ENCODE measurements at regions not wholly inside any gene's neighbourhood (a gene's known extent, or its start where the extent isn't known, plus 50 kb on each side); places are given as distances from the start of the nearest gene placed in this dataset.
"Not testable (repeated sequence)": the region's sequence is repeated elsewhere in the genome, so short reads cannot be mapped to it uniquely, and the experiment has no call there.

DNA sequence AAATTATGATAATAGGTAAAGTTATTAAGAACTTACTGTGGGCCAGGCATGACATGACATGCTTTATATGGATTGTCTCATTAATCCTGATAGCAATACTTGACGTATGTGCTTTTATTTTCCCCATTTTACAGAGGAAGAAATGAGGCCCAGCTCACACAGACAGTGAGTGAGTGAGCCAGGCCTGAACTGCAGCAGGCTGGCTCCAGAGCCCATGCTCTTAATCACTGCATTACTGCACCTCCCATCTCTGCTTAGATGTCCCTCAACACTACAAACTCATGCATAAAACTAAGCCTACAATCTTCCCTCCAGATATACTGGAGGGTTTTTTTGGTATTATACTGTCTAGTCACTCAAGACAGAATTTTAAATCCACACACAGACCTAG, 68.5 kb upstream of the OSBPL3 start:
- Histone ChIP-seq H3K9me3 (ENCODE audit: insufficient read depth, low read depth, low read length) (no peaks in the 10 kb centered on the region), H3K27me3 (ENCODE audit: insufficient read depth, low read length) (no peaks in the 10 kb centered on the region), H3K4me3 (ENCODE audit: low read length) (no peak overlapping the region), H3K36me3 (ENCODE audit: insufficient read depth, low read depth, low read length) (no peaks in the 10 kb centered on the region), H3K27ac (ENCODE audit: low read length) (no peak overlapping the region), H3K9ac (ENCODE audit: low read depth, low read length) (no peak overlapping the region), H3K4me1 (ENCODE audit: insufficient read depth, low read length) (no peaks in the 10 kb centered on the region)

DNA sequence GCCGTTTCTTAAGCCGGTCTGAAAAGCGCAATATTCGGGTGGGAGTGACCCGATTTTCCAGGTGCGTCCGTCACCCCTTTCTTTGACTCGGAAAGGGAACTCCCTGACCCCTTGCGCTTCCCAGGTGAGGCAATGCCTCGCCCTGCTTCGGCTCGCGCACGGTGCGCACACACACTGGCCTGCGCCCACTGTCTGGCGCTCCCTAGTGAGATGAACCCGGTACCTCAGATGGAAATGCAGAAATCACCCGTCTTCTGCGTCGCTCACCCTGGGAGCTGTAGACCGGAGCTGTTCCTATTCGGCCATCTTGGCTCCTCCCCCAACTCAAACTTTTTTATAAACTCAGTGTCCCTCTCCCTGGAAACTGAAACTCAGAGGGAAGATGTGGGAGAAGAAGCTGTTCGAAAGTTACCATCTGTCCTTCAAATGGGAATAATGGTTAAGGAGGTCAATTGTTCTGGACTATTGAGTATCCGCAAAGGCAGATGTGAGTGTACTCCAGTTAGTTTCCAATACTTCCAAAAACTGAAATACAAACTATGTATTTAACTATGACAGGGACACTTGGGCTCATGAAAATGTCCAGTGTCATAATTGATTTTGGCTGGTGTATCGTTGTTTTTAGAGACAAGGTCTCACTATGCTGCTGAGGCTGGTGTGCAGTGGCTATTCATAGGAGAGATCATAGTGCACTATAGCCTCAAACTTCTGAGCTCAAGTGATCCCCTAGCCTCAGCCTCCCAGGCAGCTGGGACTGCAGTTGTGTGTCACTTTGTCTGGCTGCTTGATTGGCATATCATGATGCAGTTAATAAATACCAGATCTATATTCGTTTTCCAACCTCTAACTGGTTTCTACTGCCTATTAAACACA, 67.8 kb upstream of the OSBPL3 start:
- not testable (repeated sequence) for H3K4me1 ChIP-seq (ENCODE audit: insufficient read depth, low read length); H3K27ac ChIP-seq (ENCODE audit: low read length); H3K9me3 ChIP-seq (ENCODE audit: insufficient read depth, low read depth, low read length); H3K27me3 ChIP-seq (ENCODE audit: insufficient read depth, low read length); H3K9ac ChIP-seq (ENCODE audit: low read depth, low read length); H3K36me3 ChIP-seq (ENCODE audit: insufficient read depth, low read depth, low read length)
- H3K4me3 ChIP-seq (ENCODE audit: low read length), result peak overlapping the region; percentile 18; the same call in 1 of the 2 replicates

DNA sequence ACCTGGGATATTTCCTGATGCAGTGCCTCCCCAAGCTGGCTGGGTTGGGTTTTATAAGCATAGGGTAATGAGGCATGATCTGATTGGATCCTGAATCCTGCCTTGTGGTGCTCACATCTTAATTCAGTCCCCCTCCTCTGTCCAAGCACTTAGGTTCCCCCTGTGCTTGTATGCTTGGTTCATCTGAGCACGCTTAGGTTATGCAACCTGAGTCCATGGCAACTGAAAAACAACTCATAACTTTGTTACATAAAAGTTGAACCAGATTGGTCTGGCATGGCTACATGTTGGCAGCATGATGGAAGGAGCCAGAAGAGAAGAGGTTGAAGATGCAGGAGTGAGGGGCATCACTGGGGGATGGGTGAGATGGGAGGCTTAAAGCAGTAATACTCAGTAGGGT, 57.3 kb upstream of the OSBPL3 start:
- H3K27me3 ChIP-seq (ENCODE audit: insufficient read depth, low read length), result no peaks in the 10 kb centered on the region
- H3K9me3 ChIP-seq (ENCODE audit: insufficient read depth, low read depth, low read length), result peaks cover 11% of the 10 kb centered on the region; the same call in 1 of the 2 replicates
- H3K9ac ChIP-seq (ENCODE audit: low read depth, low read length), result no peak overlapping the region
- no peak overlapping the region for H3K27ac ChIP-seq (ENCODE audit: low read length)
- H3K4me1 ChIP-seq (ENCODE audit: insufficient read depth, low read length), result no peaks in the 10 kb centered on the region
- no peak overlapping the region for H3K4me3 ChIP-seq (ENCODE audit: low read length)
- H3K36me3 ChIP-seq (ENCODE audit: insufficient read depth, low read depth, low read length), result no peaks in the 10 kb centered on the region

DNA sequence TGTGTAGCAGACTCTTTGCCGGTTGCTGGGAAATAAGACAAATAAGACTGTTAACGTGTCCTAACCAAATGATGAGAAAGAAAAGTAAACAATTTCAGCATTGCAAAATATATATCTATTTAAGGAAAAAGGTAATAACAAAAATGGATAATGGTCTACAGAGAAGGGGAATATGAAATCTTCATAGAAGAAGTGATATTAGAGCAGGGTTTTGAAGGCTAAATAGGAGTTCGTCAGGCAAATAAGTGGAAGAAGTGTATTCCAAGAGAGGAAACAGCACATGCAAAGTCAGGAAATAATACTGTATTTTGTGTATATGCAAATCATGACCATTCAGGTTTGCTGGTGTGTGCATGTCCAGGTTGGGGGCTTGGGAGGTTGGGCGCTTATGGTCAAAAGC, 55.3 kb upstream of the OSBPL3 start:
- Histone ChIP-seq H3K4me3 (ENCODE audit: low read length) (no peak overlapping the region), H3K36me3 (ENCODE audit: insufficient read depth, low read depth, low read length) (no peaks in the 10 kb centered on the region)

DNA sequence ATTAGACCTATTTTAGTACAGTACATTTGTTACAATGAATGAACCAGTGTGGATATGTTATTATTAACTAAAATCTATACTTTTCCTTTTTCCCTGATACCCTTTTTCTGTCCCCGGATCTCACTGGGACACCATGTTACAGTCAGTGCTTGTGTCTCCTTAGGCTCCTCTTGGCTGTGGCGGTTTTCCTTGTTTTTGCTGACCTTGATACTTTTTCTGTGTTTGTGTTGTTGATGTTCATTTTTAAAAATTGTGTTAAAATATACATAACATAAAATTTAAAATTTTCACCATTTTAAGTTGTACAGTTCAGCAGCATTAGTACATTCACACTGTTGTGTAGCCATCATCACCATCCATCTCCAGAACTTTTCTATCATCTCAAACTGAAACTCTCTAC, 54.2 kb upstream of the OSBPL3 start:
- Histone ChIP-seq H3K27me3 (ENCODE audit: insufficient read depth, low read length) (no peaks in the 10 kb centered on the region), H3K4me1 (ENCODE audit: insufficient read depth, low read length) (peaks cover 3% of the 10 kb centered on the region; the same call in 1 of the 2 replicates), H3K9ac (ENCODE audit: low read depth, low read length) (no peak overlapping the region), H3K27ac (ENCODE audit: low read length) (no peak overlapping the region), H3K9me3 (ENCODE audit: insufficient read depth, low read depth, low read length) (peaks cover 11% of the 10 kb centered on the region; the same call in 1 of the 2 replicates), H3K4me3 (ENCODE audit: low read length) (no peak overlapping the region), H3K36me3 (ENCODE audit: insufficient read depth, low read depth, low read length) (no peaks in the 10 kb centered on the region)

More for the DNA sequence above, 55.3 kb upstream of the OSBPL3 start:
- Histone ChIP-seq H3K27ac (ENCODE audit: low read length) (no peak overlapping the region), H3K4me1 (ENCODE audit: insufficient read depth, low read length) (peaks cover 3% of the 10 kb centered on the region; the same call in 1 of the 2 replicates), H3K9ac (ENCODE audit: low read depth, low read length) (no peak overlapping the region), H3K27me3 (ENCODE audit: insufficient read depth, low read length) (no peaks in the 10 kb centered on the region), H3K9me3 (ENCODE audit: insufficient read depth, low read depth, low read length) (peaks cover 11% of the 10 kb centered on the region; the same call in 1 of the 2 replicates)

DNA sequence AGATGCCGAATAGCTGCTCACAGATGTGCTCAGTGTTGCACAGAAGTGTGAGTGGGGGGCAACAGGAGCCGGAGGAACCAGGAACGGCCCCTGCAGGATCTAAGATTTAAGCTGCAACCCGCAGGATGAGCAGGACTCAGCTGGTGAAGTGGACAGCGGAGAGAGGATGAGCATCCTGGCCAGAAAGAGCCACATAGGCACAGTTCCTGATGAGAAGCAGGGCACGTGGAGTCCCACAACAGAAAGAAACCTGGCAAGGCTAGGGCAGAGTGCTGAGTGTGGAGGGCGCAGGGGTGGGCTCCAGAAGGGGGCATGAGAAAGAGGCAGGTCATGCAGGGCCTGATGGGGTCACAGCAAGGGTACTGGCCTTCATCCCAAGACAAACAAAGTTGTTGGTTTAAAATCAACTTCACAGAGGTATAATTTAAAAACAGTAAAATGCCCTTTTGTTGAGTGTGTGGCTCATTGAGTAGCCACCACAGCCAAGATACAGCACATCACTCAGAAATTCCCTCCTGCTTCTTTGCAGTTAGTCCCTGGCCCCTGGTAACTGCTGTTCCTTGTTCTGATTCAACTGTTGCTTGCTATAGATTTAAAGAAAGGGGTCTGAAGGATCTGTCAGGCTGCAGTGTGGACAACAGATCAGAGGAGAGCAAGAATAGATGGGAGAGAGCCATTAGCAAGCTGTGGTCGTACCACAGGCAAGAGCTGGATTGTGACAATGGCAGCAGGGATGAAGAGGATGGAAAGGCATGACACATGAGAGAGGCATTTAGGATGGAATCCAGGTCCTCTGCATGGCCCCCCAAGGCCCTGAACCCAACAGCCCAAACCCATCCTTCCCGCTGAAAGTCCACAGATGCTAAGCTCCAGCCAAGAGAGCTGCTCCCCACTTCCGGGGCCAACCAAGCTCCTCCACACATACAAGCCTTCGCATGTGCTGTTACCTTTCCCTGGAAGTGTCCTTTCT, 53.1 kb upstream of the OSBPL3 start:
- Histone ChIP-seq H3K36me3 (ENCODE audit: insufficient read depth, low read depth, low read length) (no peaks in the 10 kb centered on the region), H3K4me1 (ENCODE audit: insufficient read depth, low read length) (peaks cover 3% of the 10 kb centered on the region; the same call in 1 of the 2 replicates), H3K27ac (ENCODE audit: low read length) (no peak overlapping the region), H3K27me3 (ENCODE audit: insufficient read depth, low read length) (no peaks in the 10 kb centered on the region), H3K9ac (ENCODE audit: low read depth, low read length) (no peak overlapping the region), H3K4me3 (ENCODE audit: low read length) (no peak overlapping the region), H3K9me3 (ENCODE audit: insufficient read depth, low read depth, low read length) (0 out of 2 replicates have a peak, but pooled peaks cover 11% of the 10 kb centered on the region)

DNA sequence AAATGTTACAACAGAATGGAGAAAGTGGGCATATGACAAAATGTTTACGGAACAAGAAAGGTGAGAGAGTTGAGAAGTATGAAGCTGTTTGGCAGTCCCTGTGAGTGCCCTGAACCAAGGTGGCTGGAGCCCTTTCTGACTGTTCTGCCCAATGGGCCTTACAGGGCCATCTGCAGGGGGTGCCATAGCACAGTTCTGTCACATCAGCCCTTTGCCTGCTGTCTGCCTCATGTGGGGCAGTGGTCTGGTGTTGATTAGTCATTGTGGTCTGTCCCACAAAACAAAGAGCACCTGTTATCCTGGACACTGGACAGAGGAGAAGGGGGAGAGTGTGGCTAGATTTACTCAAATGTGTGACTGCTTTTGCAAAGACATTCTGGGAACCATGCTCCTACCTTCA, 51.5 kb upstream of the OSBPL3 start:
- 0 out of 2 replicates have a peak, but pooled peaks cover 11% of the 10 kb centered on the region for H3K9me3 ChIP-seq (ENCODE audit: insufficient read depth, low read depth, low read length)
- H3K4me1 ChIP-seq (ENCODE audit: insufficient read depth, low read length), result peaks cover 3% of the 10 kb centered on the region
- no peak overlapping the region for H3K9ac ChIP-seq (ENCODE audit: low read depth, low read length)
- no peak overlapping the region for H3K4me3 ChIP-seq (ENCODE audit: low read length)
- no peak overlapping the region for H3K27ac ChIP-seq (ENCODE audit: low read length)
- no peaks in the 10 kb centered on the region for H3K27me3 ChIP-seq (ENCODE audit: insufficient read depth, low read length)
- H3K36me3 ChIP-seq (ENCODE audit: insufficient read depth, low read depth, low read length), result no peaks in the 10 kb centered on the region

DNA sequence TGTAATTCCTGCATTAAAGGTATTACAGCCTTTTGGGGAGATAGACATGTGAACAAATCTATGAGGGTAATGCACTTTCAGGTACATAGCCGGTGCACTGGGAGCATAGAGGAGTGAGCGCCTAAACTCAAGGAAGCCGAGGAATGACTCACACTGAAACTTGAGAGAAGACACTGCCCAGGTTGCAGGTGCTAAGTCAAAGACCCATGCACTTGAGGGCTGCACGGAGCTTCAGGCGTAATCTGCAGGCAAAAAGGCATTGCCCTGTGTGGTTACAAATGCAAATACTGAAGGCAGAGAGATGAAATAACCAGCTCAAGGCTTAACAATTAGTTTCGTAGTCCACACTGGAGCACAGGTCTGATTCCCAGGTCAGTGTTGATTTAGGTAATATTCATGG, 51.0 kb upstream of the OSBPL3 start:
- Histone ChIP-seq H3K4me1 (ENCODE audit: insufficient read depth, low read length) (peaks cover 6% of the 10 kb centered on the region), H3K9ac (ENCODE audit: low read depth, low read length) (no peak overlapping the region), H3K9me3 (ENCODE audit: insufficient read depth, low read depth, low read length) (0 out of 2 replicates have a peak, but pooled peaks cover 8% of the 10 kb centered on the region), H3K4me3 (ENCODE audit: low read length) (no peak overlapping the region), H3K27ac (ENCODE audit: low read length) (no peak overlapping the region), H3K36me3 (ENCODE audit: insufficient read depth, low read depth, low read length) (no peaks in the 10 kb centered on the region), H3K27me3 (ENCODE audit: insufficient read depth, low read length) (no peaks in the 10 kb centered on the region)

All from iPS-20b (cell line).